HAP-1 (cell line): ENCODE measurements at regions not wholly inside any gene's neighbourhood (a gene's known extent, or its start where the extent isn't known, plus 50 kb on each side); places are given as distances from the start of the nearest gene placed in this dataset.

Source experiments
- DNase-seq, 2 experiments: peaks; one replicate each; pipeline ENCODE4 v3.0.0-alpha.2; 2016 to 2020; ENCODE audit warnings: low spot score in 2 of 2
- H3K27me3 ChIP-seq: fragments of 250-450 bp; sonication (Bioruptor Pico); 2 replicates; pipeline ENCODE4 v1.5.1; 2020; ENCODE audit warnings: low read depth, mild to moderate bottlenecking, moderate library complexity
- H3K36me3 ChIP-seq: fragments of 250-450 bp; sonication (Bioruptor Pico); replicated peaks from 2 replicates; pipeline ENCODE4 v1.5.1; 2020; ENCODE audit warnings: mild to moderate bottlenecking
- H3K4me1 ChIP-seq: fragments of 250-450 bp; sonication (Bioruptor Pico); 2 replicates; pipeline ENCODE4 v1.5.1; 2020; ENCODE audit warnings: mild to moderate bottlenecking
- H3K4me3 ChIP-seq: fragments of 250-450 bp; sonication (Bioruptor Pico); 2 replicates; pipeline ENCODE4 v1.5.1; 2020; ENCODE audit warnings: mild to moderate bottlenecking, moderate library complexity
- H3K9me3 ChIP-seq: fragments of 250-450 bp; sonication (Bioruptor Pico); 2 replicates; pipeline ENCODE4 v1.5.1; 2020; ENCODE audit warnings: mild to moderate bottlenecking, moderate library complexity
- in situ Hi-C: fragments of 300-500 bp; cut with MboI; formaldehyde crosslinking; loops from 3 replicates; pipeline ENCODE4 v1.14.3; 2020; ENCODE audit warnings: low sequenced_read_pairs, inconsistent platforms, mixed read lengths

GRCh38 chr6:82084324-82084920 is 163.1 kb downstream of the IBTK start:
- H3K4me3 ChIP-seq = no peak overlapping the region
- H3K27me3 ChIP-seq = no peaks in the 10 kb centered on the region
- no peaks in the 10 kb centered on the region for H3K36me3 ChIP-seq
- no peaks in the 10 kb centered on the region; the same call in 1 of the 2 replicates for H3K9me3 ChIP-seq
- in situ Hi-C loops = no loop called here
- no peak for DNase-seq
- no peaks in the 10 kb centered on the region for H3K4me1 ChIP-seq

DNA sequence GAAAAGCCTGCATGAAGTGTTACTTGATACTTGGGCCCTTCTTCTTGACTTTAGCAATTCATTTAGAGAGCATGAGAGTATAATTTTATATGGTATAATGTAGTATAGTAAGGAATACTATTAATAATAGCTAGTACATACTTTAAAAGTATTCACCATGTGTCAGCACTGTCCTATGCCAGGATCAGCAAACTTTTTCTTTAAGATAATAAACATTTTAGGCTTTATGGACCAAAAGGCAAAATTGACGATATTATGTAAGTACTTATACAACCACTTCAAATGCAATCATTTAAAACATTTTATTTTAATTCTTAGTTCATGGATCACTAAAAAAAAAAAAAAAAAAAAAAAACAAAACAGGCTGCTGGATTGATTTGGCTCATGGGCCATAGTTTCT is 163.9 kb downstream of the IBTK start:
- in situ Hi-C loops = no loop called here

DNA sequence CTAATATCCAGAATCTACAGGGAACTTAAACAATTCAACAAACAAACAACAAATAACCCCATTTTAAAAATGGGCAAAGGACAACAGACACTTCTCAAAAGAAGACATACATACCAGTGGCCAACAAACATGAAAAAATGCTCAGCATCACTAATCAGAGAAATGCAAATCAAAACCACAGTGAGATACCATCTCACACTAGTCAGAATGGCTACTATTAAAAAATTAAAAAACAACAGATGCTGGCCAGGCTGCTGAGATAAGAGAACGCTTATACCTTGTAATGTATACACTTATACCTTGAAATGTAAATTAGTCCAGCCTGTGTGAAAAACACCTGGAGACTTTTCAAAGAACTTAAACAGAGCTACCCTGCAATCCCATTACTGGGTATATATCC is 166.8 kb downstream of the IBTK start:
- Histone ChIP-seq H3K4me3 (no peak overlapping the region), H3K36me3 (no peaks in the 10 kb centered on the region), H3K4me1 (no peaks in the 10 kb centered on the region; the same call in 1 of the 2 replicates), H3K9me3 (no peaks in the 10 kb centered on the region), H3K27me3 (no peaks in the 10 kb centered on the region)
- in situ Hi-C loops = no loop called here
- no peak for DNase-seq

More for the DNA sequence above, 163.9 kb downstream of the IBTK start:
- no peak for DNase-seq
- Histone ChIP-seq H3K4me3 (no peak overlapping the region), H3K9me3 (no peaks in the 10 kb centered on the region; the same call in 1 of the 2 replicates), H3K36me3 (no peaks in the 10 kb centered on the region), H3K27me3 (no peaks in the 10 kb centered on the region), H3K4me1 (no peaks in the 10 kb centered on the region)

DNA sequence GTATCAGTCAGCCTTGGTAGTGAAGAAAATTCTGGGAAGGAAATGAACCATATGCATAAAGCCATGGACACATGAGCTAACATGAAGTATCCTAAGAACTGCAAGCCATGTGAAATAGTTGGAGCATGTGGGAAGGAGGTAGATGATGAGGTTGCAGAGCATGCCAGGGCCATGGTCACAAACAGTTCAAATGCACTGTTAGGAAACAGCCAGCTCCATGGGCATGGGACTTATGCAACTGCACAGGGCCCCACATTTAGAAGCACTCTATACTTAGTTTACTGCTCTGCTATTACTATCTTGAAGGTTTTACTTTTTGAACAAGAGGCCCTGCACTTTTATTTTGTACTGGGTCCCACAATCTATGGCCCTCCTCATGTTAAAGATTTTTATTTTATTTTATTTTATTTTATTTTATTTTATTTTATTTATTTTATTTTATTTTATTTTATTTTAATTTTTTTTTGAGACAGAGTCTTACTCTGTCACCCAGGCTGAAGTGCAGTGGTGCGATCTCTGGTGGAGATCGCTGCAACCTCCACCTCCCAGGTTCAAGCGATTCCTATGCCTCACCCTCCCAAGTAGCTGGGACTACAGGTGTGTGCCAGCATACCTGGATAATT is 169.1 kb downstream of the IBTK start:
- in situ Hi-C loops = no loop called here
- Histone ChIP-seq H3K9me3 (no peaks in the 10 kb centered on the region), H3K27me3 (no peaks in the 10 kb centered on the region), H3K4me3 (no peak overlapping the region), H3K4me1 (no peaks in the 10 kb centered on the region; the same call in 1 of the 2 replicates), H3K36me3 (no peaks in the 10 kb centered on the region)
- no peak for DNase-seq

- H3K4me1 ChIP-seq = no peaks in the 10 kb centered on the region; the same call in 1 of the 2 replicates
- H3K4me3 ChIP-seq = no peak overlapping the region
- H3K9me3 ChIP-seq = no peaks in the 10 kb centered on the region
- in situ Hi-C loops = no loop called here
- no peaks in the 10 kb centered on the region for H3K36me3 ChIP-seq
- DNase-seq = no peak
- no peaks in the 10 kb centered on the region for H3K27me3 ChIP-seq
Measured at GRCh38 chr6:82076916-82077315, 170.6 kb downstream of the IBTK start.

GRCh38 chr6:82074556-82074955 is 173.0 kb downstream of the IBTK start:
- Histone ChIP-seq H3K9me3 (no peaks in the 10 kb centered on the region), H3K27me3 (no peaks in the 10 kb centered on the region), H3K4me3 (no peak overlapping the region), H3K36me3 (no peaks in the 10 kb centered on the region), H3K4me1 (no peaks in the 10 kb centered on the region; the same call in 1 of the 2 replicates)
- in situ Hi-C loops = no loop called here
- no peak for DNase-seq

- H3K27me3 ChIP-seq = no peaks in the 10 kb centered on the region
- no peak for DNase-seq
- in situ Hi-C loops = no loop called here
- no peak overlapping the region for H3K4me3 ChIP-seq
- H3K36me3 ChIP-seq = no peaks in the 10 kb centered on the region
- no peaks in the 10 kb centered on the region; the same call in 1 of the 2 replicates for H3K4me1 ChIP-seq
- H3K9me3 ChIP-seq = no peaks in the 10 kb centered on the region
Measured at GRCh38 chr6:82073484-82073883, 174.1 kb downstream of the IBTK start.

GRCh38 chr6:82072751-82073150 is 174.8 kb downstream of the IBTK start:
- Histone ChIP-seq H3K27me3 (no peaks in the 10 kb centered on the region), H3K9me3 (no peaks in the 10 kb centered on the region), H3K4me1 (no peaks in the 10 kb centered on the region), H3K4me3 (no peak overlapping the region), H3K36me3 (no peaks in the 10 kb centered on the region)
- in situ Hi-C loops = no loop called here
- DNase-seq = no peak

GRCh38 chr6:82072121-82072521 is 175.4 kb downstream of the IBTK start:
- Histone ChIP-seq H3K4me3 (no peak overlapping the region), H3K4me1 (no peaks in the 10 kb centered on the region), H3K36me3 (no peaks in the 10 kb centered on the region), H3K9me3 (no peaks in the 10 kb centered on the region), H3K27me3 (no peaks in the 10 kb centered on the region)
- no peak for DNase-seq
- in situ Hi-C loops = no loop called here

DNA sequence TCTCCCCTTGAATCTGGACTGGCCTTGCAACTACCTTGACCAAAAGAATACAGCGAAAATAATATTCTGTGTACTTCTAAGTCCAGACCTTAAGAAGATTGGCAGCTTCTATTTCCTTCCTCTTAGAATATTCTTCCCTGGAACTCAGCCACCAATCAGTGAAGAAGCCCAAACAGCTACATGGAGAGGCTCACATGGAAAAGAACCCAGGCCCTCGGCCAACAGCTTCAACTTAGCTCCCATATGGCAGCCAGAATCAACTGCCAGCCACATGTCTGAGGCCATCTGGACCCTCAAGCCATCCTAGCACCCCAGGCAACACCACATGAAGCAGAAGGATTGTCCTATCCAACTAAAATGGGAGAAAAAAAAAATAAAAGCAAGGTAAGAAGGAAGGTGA is 178.8 kb downstream of the IBTK start:
- no peak for DNase-seq
- no peaks in the 10 kb centered on the region for H3K9me3 ChIP-seq
- no peaks in the 10 kb centered on the region for H3K27me3 ChIP-seq
- H3K4me3 ChIP-seq = no peak overlapping the region
- H3K36me3 ChIP-seq = no peaks in the 10 kb centered on the region
- H3K4me1 ChIP-seq = no peaks in the 10 kb centered on the region
- in situ Hi-C loops = no loop called here

GRCh38 chr6:82066991-82067411 is 180.5 kb downstream of the IBTK start:
- Histone ChIP-seq H3K9me3 (no peaks in the 10 kb centered on the region), H3K4me3 (no peak overlapping the region), H3K36me3 (no peaks in the 10 kb centered on the region), H3K27me3 (no peaks in the 10 kb centered on the region), H3K4me1 (no peaks in the 10 kb centered on the region)
- in situ Hi-C loops = no loop called here
- no peak for DNase-seq

DNA sequence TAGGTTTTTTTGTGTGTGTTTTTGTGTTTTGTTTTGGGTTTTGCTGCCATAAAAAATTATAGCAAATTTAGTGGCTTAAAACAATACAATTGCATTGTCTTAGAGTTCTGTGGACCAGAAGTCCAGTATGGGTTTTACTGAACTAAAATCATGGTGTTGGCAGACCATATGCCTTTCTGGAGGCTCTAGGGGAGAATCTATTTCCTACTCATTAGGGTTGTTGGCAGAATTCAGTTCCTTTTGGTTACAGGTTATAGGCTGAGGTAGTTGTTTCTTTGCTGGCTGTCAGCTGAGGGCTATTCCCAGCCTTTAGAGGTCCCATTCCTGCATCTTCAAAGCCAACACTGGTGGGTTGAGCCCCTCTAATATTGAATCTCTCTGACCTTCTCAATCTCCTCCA is 181.3 kb downstream of the IBTK start:
- H3K36me3 ChIP-seq = no peaks in the 10 kb centered on the region
- DNase-seq = no peak
- no peaks in the 10 kb centered on the region for H3K27me3 ChIP-seq
- in situ Hi-C loops = no loop called here
- H3K4me1 ChIP-seq = no peaks in the 10 kb centered on the region
- H3K4me3 ChIP-seq = no peak overlapping the region
- no peaks in the 10 kb centered on the region for H3K9me3 ChIP-seq

DNA sequence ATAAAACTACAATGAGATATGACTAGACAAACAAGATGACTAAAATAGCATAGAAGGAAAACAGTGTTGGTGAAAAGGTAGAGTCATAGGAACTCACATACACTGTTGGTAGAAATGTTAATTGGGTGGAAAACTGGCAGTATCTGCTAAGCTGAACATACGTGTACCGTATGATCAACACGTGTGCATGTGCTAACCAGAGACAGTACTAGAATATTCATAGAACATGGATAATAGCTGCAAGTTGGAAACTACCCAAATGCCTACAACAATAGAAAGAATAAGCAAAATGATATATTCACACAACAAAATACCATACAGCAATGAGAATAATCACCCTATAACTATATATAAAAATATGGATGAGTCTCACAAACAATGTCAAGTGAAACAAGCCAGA is 184.0 kb downstream of the IBTK start:
- H3K4me3 ChIP-seq = no peak overlapping the region
- no peak for DNase-seq
- in situ Hi-C loops = no loop called here
- no peaks in the 10 kb centered on the region for H3K9me3 ChIP-seq
- no peaks in the 10 kb centered on the region for H3K4me1 ChIP-seq
- H3K36me3 ChIP-seq = no peaks in the 10 kb centered on the region
- no peaks in the 10 kb centered on the region for H3K27me3 ChIP-seq

DNA sequence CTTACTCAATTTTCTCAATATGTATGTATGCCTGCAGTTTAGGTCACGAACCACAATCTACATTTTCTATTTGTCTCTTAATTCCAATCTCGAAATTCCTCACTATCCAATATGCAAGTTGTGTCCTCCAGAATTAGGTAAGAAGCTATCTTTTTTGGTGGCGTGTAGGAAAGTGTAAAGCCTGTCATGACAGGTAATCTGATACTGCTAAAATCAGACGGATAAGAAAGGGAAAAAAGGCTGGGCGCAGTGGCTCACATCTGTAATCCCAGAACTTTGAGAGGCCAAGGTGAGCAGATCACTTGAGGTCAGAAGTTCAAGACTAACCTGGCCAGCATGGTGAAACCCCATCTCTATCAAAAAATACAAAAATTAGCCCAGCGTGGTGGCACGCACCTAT is 185.3 kb downstream of the IBTK start:
- no peaks in the 10 kb centered on the region for H3K4me1 ChIP-seq
- no peaks in the 10 kb centered on the region for H3K36me3 ChIP-seq
- H3K27me3 ChIP-seq = no peaks in the 10 kb centered on the region
- DNase-seq = no peak
- no peaks in the 10 kb centered on the region for H3K9me3 ChIP-seq
- no peak overlapping the region for H3K4me3 ChIP-seq
- in situ Hi-C loops = no loop called here
